ENCODE measurements at regions not wholly inside any gene's neighbourhood (a gene's known extent, or its start where the extent isn't known, plus 50 kb on each side); places are given as distances from the start of the nearest gene placed in this dataset.

DNA sequence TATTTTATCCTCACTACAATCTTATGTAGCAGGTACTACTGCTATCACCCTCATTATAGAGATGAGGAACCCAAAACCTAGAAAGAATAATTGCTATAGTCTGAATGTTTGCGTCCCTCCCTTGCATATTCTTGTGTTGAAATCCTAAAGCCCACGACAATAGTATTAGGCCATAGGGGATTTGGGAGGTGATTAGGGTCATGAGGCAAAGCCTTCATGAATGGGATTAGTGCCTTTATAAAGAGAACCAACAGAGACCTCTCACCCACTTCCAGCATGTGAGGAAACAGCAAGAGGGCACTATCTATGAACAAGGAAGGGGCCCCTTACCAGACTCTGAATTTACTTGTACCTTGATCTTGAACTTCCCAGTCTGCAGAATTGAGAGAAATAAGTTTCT is 500.3 kb upstream of the FAM98A start:
- TF ChIP-seq, protein P1, sequence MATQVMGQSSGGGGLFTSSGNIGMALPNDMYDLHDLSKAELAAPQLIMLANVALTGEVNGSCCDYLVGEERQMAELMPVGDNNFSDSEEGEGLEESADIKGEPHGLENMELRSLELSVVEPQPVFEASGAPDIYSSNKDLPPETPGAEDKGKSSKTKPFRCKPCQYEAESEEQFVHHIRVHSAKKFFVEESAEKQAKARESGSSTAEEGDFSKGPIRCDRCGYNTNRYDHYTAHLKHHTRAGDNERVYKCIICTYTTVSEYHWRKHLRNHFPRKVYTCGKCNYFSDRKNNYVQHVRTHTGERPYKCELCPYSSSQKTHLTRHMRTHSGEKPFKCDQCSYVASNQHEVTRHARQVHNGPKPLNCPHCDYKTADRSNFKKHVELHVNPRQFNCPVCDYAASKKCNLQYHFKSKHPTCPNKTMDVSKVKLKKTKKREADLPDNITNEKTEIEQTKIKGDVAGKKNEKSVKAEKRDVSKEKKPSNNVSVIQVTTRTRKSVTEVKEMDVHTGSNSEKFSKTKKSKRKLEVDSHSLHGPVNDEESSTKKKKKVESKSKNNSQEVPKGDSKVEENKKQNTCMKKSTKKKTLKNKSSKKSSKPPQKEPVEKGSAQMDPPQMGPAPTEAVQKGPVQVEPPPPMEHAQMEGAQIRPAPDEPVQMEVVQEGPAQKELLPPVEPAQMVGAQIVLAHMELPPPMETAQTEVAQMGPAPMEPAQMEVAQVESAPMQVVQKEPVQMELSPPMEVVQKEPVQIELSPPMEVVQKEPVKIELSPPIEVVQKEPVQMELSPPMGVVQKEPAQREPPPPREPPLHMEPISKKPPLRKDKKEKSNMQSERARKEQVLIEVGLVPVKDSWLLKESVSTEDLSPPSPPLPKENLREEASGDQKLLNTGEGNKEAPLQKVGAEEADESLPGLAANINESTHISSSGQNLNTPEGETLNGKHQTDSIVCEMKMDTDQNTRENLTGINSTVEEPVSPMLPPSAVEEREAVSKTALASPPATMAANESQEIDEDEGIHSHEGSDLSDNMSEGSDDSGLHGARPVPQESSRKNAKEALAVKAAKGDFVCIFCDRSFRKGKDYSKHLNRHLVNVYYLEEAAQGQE (IDR thresholded peaks at IDR 0.05; ENCODE audit: borderline replicate concordance): no peak
- TF ChIP-seq EP300 (conservative IDR thresholded peaks at IDR 0.05; ENCODE audit: poor library complexity, severe bottlenecking): no peak
- TF ChIP-seq SMC3 (conservative IDR thresholded peaks at IDR 0.05; ENCODE audit: poor library complexity): no peak
- no peak for TF ChIP-seq TAF1 (IDR thresholded peaks at IDR 0.05; ENCODE audit: low read depth)
- no peak for TF ChIP-seq RAD21 (conservative IDR thresholded peaks at IDR 0.05)
- TF ChIP-seq, protein P2, sequence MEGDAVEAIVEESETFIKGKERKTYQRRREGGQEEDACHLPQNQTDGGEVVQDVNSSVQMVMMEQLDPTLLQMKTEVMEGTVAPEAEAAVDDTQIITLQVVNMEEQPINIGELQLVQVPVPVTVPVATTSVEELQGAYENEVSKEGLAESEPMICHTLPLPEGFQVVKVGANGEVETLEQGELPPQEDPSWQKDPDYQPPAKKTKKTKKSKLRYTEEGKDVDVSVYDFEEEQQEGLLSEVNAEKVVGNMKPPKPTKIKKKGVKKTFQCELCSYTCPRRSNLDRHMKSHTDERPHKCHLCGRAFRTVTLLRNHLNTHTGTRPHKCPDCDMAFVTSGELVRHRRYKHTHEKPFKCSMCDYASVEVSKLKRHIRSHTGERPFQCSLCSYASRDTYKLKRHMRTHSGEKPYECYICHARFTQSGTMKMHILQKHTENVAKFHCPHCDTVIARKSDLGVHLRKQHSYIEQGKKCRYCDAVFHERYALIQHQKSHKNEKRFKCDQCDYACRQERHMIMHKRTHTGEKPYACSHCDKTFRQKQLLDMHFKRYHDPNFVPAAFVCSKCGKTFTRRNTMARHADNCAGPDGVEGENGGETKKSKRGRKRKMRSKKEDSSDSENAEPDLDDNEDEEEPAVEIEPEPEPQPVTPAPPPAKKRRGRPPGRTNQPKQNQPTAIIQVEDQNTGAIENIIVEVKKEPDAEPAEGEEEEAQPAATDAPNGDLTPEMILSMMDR (IDR thresholded peaks at IDR 0.05; ENCODE audit: poor library complexity, severe bottlenecking): no peak
- no peak for TF ChIP-seq POLR2AphosphoS5 (IDR thresholded peaks at IDR 0.05)
- no peak for TF ChIP-seq EZH2 (IDR thresholded peaks at IDR 0.05; ENCODE audit: borderline replicate concordance, insufficient read depth, low read length, poor library complexity, severe bottlenecking)
- TF ChIP-seq MXI1 (conservative IDR thresholded peaks at IDR 0.05; ENCODE audit: poor library complexity, severe bottlenecking): no peak
- H3K4me2 ChIP-seq (ENCODE audit: low read length): no peak overlapping the region
- no peak overlapping the region for H3K4me3 ChIP-seq (ENCODE audit: low read length)
- no peaks in the 10 kb centered on the region for H3F3A ChIP-seq (ENCODE audit: insufficient read depth, low read length, poor library complexity, severe bottlenecking)
- no peaks in the 10 kb centered on the region for H3K9me2 ChIP-seq (ENCODE audit: insufficient read depth, low read length)
- no peaks in the 10 kb centered on the region for H4K20me1 ChIP-seq (ENCODE audit: insufficient read depth)
- H3K27me3 ChIP-seq (ENCODE audit: insufficient read depth, low read depth, low read length): no peaks in the 10 kb centered on the region
- H3K79me2 ChIP-seq (replicated peaks; ENCODE audit: insufficient read depth, low read length): no peaks in the 10 kb centered on the region
- no peak overlapping the region for H2AFZ ChIP-seq (ENCODE audit: low read depth, low read length)
- no peak overlapping the region for H3K27ac ChIP-seq (ENCODE audit: low read length)
- H3K9me3 ChIP-seq (ENCODE audit: low read length): no peaks in the 10 kb centered on the region
- no peak overlapping the region for H3K9ac ChIP-seq (ENCODE audit: low read length)
- no peaks in the 10 kb centered on the region for H3K36me3 ChIP-seq (ENCODE audit: insufficient read depth, low read length)

DNA sequence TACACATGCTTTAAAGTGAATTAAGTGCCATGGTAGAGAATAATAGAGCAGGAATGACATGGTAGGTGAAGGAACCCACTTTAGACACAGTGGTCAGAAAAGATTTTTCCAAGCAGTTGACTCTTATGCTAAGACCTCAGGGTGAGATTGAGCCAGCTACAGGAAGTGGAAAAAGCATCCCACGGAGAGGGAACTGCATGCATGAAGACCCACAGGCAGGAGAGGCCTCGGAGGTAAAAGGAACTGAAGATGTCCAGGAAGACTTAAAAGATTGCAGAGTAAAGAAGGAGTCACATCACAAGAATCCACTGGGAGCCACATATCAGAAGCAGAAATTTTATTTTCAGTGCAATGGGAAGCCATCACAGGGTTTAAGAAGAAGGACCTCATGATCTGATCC is 499.2 kb upstream of the FAM98A start:
- no peak overlapping the region for H3K27ac ChIP-seq (ENCODE audit: low read length)
- no peaks in the 10 kb centered on the region for H3K9me2 ChIP-seq (ENCODE audit: insufficient read depth, low read length)
- H2AFZ ChIP-seq (ENCODE audit: low read depth, low read length): no peak overlapping the region
- no peak overlapping the region for H3K4me3 ChIP-seq (ENCODE audit: low read length)
- no peaks in the 10 kb centered on the region for H4K20me1 ChIP-seq (ENCODE audit: insufficient read depth)
- TF ChIP-seq TAF1 (IDR thresholded peaks at IDR 0.05; ENCODE audit: low read depth) (no peak), RAD21 (conservative IDR thresholded peaks at IDR 0.05) (no peak), SMC3 (conservative IDR thresholded peaks at IDR 0.05; ENCODE audit: poor library complexity) (no peak), EP300 (conservative IDR thresholded peaks at IDR 0.05; ENCODE audit: poor library complexity, severe bottlenecking) (no peak), MXI1 (conservative IDR thresholded peaks at IDR 0.05; ENCODE audit: poor library complexity, severe bottlenecking) (no peak), EZH2 (IDR thresholded peaks at IDR 0.05; ENCODE audit: borderline replicate concordance, insufficient read depth, low read length, poor library complexity, severe bottlenecking) (no peak), POLR2AphosphoS5 (IDR thresholded peaks at IDR 0.05) (no peak)
- TF ChIP-seq, protein P1 (IDR thresholded peaks at IDR 0.05; ENCODE audit: borderline replicate concordance): no peak
- TF ChIP-seq, protein P2 (IDR thresholded peaks at IDR 0.05; ENCODE audit: poor library complexity, severe bottlenecking): no peak
- H3K27me3 ChIP-seq (ENCODE audit: insufficient read depth, low read depth, low read length): no peaks in the 10 kb centered on the region
- no peaks in the 10 kb centered on the region for H3K9me3 ChIP-seq (ENCODE audit: low read length)
- H3K36me3 ChIP-seq (ENCODE audit: insufficient read depth, low read length): no peaks in the 10 kb centered on the region
- no peak overlapping the region for H3K9ac ChIP-seq (ENCODE audit: low read length)
- no peaks in the 10 kb centered on the region for H3F3A ChIP-seq (ENCODE audit: insufficient read depth, low read length, poor library complexity, severe bottlenecking)
- no peaks in the 10 kb centered on the region for H3K79me2 ChIP-seq (replicated peaks; ENCODE audit: insufficient read depth, low read length)
- no peak overlapping the region for H3K4me2 ChIP-seq (ENCODE audit: low read length)
